ENCODE measurements at regions not wholly inside any gene's neighbourhood (a gene's known extent, or its start where the extent isn't known, plus 50 kb on each side); places are given as distances from the start of the nearest gene placed in this dataset.

DNA sequence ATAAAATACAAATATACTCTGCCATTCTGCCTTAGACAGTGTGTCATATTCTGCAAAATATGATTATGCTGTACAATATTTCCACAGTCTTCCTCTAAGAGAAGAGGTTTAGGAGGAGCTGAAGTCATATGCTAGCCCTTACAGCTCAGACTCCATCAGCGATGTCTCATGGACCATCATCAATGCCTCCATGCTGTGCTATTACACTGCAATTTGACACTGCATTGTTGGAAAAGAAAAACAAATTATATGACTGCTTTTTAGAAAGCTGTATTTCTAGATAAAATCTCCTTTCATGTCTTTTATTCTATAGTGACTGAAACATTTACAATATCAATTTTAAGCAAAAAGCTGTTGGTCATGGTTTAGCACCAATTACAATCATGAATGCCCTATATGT is 1089.4 kb upstream of the MIR17HG start (continued):
- TF ChIP-seq, protein P1, sequence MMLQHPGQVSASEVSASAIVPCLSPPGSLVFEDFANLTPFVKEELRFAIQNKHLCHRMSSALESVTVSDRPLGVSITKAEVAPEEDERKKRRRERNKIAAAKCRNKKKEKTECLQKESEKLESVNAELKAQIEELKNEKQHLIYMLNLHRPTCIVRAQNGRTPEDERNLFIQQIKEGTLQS (IDR thresholded peaks at IDR 0.05): no peak

DNA sequence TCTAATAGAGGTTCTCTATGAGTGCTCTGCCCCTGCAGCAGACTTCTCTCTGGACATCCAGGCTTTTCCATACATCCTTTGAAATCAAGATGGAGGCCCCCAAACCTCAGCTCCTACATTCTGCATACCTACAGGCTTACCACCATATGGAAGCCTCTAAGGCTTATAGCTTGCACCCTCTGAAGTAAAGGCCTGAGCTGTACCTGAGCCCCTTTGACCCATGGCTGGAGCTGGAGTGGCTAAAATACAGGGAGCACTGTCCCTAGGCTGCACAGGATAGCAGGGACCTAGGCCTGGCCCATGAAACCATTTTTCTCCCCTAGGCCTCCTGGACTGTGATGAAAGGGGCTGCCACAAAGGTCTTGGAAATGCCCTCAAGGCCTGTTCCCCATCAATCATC is 1086.1 kb upstream of the MIR17HG start:
- H3K4me3 ChIP-seq (ENCODE audit: low read depth in 1 of 3, low read length in 3 of 3): no peak overlapping the region
- TF ChIP-seq, protein P2, sequence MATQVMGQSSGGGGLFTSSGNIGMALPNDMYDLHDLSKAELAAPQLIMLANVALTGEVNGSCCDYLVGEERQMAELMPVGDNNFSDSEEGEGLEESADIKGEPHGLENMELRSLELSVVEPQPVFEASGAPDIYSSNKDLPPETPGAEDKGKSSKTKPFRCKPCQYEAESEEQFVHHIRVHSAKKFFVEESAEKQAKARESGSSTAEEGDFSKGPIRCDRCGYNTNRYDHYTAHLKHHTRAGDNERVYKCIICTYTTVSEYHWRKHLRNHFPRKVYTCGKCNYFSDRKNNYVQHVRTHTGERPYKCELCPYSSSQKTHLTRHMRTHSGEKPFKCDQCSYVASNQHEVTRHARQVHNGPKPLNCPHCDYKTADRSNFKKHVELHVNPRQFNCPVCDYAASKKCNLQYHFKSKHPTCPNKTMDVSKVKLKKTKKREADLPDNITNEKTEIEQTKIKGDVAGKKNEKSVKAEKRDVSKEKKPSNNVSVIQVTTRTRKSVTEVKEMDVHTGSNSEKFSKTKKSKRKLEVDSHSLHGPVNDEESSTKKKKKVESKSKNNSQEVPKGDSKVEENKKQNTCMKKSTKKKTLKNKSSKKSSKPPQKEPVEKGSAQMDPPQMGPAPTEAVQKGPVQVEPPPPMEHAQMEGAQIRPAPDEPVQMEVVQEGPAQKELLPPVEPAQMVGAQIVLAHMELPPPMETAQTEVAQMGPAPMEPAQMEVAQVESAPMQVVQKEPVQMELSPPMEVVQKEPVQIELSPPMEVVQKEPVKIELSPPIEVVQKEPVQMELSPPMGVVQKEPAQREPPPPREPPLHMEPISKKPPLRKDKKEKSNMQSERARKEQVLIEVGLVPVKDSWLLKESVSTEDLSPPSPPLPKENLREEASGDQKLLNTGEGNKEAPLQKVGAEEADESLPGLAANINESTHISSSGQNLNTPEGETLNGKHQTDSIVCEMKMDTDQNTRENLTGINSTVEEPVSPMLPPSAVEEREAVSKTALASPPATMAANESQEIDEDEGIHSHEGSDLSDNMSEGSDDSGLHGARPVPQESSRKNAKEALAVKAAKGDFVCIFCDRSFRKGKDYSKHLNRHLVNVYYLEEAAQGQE (IDR thresholded peaks at IDR 0.05): no peak
- TF ChIP-seq, protein P3, sequence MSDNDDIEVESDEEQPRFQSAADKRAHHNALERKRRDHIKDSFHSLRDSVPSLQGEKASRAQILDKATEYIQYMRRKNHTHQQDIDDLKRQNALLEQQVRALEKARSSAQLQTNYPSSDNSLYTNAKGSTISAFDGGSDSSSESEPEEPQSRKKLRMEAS (IDR thresholded peaks at IDR 0.05): no peak
- no peak for TF ChIP-seq RXRA (IDR thresholded peaks at IDR 0.05)
- no peak for TF ChIP-seq RAD21 (IDR thresholded peaks at IDR 0.05)
- no peak for TF ChIP-seq JUND (IDR thresholded peaks at IDR 0.05)
- TF ChIP-seq HNF4G (IDR thresholded peaks at IDR 0.05): no peak
- TF ChIP-seq FOXA1 (IDR thresholded peaks at IDR 0.05): no peak
- no peak for TF ChIP-seq HNF4A (conservative IDR thresholded peaks at IDR 0.05)
- TF ChIP-seq NR2F2 (IDR thresholded peaks at IDR 0.05): no peak
- TF ChIP-seq, protein P4, sequence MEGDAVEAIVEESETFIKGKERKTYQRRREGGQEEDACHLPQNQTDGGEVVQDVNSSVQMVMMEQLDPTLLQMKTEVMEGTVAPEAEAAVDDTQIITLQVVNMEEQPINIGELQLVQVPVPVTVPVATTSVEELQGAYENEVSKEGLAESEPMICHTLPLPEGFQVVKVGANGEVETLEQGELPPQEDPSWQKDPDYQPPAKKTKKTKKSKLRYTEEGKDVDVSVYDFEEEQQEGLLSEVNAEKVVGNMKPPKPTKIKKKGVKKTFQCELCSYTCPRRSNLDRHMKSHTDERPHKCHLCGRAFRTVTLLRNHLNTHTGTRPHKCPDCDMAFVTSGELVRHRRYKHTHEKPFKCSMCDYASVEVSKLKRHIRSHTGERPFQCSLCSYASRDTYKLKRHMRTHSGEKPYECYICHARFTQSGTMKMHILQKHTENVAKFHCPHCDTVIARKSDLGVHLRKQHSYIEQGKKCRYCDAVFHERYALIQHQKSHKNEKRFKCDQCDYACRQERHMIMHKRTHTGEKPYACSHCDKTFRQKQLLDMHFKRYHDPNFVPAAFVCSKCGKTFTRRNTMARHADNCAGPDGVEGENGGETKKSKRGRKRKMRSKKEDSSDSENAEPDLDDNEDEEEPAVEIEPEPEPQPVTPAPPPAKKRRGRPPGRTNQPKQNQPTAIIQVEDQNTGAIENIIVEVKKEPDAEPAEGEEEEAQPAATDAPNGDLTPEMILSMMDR (IDR thresholded peaks at IDR 0.05; ENCODE audit: low read depth, low read length, missing input control): no peak
- no peak for TF ChIP-seq EGR1 (IDR thresholded peaks at IDR 0.05; ENCODE audit: low read depth in 2 of 2)
- no peak for TF ChIP-seq TAF1 (conservative IDR thresholded peaks at IDR 0.05)
- TF ChIP-seq YY1 (IDR thresholded peaks at IDR 0.05): no peak
- TF ChIP-seq FOXA2 (IDR thresholded peaks at IDR 0.05): no peak
- TF ChIP-seq, protein P1 (IDR thresholded peaks at IDR 0.05): no peak
- TF ChIP-seq GABPA (IDR thresholded peaks at IDR 0.05 in 1 of 2, conservative IDR thresholded peaks at IDR 0.05 in 1 of 2): no peak
- H3K4me1 ChIP-seq (ENCODE audit: control insufficient read depth in 4 of 4, insufficient read depth in 4 of 4, low read length in 3 of 4): no peaks in the 10 kb centered on the region
- no peaks in the 10 kb centered on the region for H3K9me3 ChIP-seq (ENCODE audit: control insufficient read depth in 4 of 4, low read length in 3 of 4)
- no peak overlapping the region for H3K9ac ChIP-seq (ENCODE audit: low read depth in 1 of 2, low read length in 2 of 2)
- H3K27ac ChIP-seq (ENCODE audit: low read depth in 1 of 2, low read length in 2 of 2): no peak overlapping the region
- H3K27me3 ChIP-seq (ENCODE audit: control insufficient read depth in 4 of 4, insufficient read depth in 4 of 4, low read length in 3 of 4): no peaks in the 10 kb centered on the region
- no peak for DNase-seq (ENCODE audit: low spot score)
- no peaks in the 10 kb centered on the region for H3K36me3 ChIP-seq (ENCODE audit: control insufficient read depth in 4 of 4, insufficient read depth in 3 of 4, low read depth in 1 of 4, low read length in 3 of 4)

DNA sequence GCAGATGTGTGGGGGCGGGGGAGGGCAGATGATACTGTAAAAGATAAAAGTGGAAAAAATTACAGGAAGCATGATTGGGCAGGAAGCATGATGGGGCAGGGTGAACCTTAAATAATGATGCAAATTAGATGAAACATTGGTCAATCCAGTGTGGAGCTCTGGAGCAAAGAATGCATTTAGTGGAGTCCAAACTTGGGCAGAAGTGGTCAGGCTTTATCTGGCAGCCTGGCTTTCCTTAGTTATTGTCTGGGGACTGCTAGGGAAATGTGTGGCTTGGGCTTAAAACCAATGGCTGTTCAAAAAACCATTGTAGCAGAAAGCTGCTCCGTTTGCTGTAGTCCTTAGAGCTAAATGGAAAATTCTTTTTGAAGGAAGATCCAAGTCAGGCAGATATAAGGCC is 1077.3 kb upstream of the MIR17HG start:
- Histone ChIP-seq H3K36me3 (ENCODE audit: control insufficient read depth in 4 of 4, insufficient read depth in 3 of 4, low read depth in 1 of 4, low read length in 3 of 4) (no peaks in the 10 kb centered on the region), H3K9ac (ENCODE audit: low read depth in 1 of 2, low read length in 2 of 2) (no peak overlapping the region), H3K4me1 (ENCODE audit: control insufficient read depth in 4 of 4, insufficient read depth in 4 of 4, low read length in 3 of 4) (no peaks in the 10 kb centered on the region), H3K27me3 (ENCODE audit: control insufficient read depth in 4 of 4, insufficient read depth in 4 of 4, low read length in 3 of 4) (peaks cover 0 to 4% (median 0%) of the 10 kb centered on the region in 4 donors), H3K4me3 (ENCODE audit: low read depth in 1 of 3, low read length in 3 of 3) (no peak overlapping the region), H3K27ac (ENCODE audit: low read depth in 1 of 2, low read length in 2 of 2) (no peak overlapping the region), H3K9me3 (ENCODE audit: control insufficient read depth in 4 of 4, low read length in 3 of 4) (no peaks in the 10 kb centered on the region)
- 77% methylated on average over 2 of the region's 2 CpGs for WGBS
- no peak for DNase-seq (ENCODE audit: low spot score)
- TF ChIP-seq, protein P4 (IDR thresholded peaks at IDR 0.05; ENCODE audit: low read depth, low read length, missing input control): no peak
- TF ChIP-seq RAD21 (IDR thresholded peaks at IDR 0.05) (no peak), TAF1 (conservative IDR thresholded peaks at IDR 0.05) (no peak), HNF4G (IDR thresholded peaks at IDR 0.05) (no peak), FOXA1 (IDR thresholded peaks at IDR 0.05) (no peak), YY1 (IDR thresholded peaks at IDR 0.05) (no peak), FOXA2 (IDR thresholded peaks at IDR 0.05) (no peak), GABPA (IDR thresholded peaks at IDR 0.05 in 1 of 2, conservative IDR thresholded peaks at IDR 0.05 in 1 of 2) (no peak), HNF4A (conservative IDR thresholded peaks at IDR 0.05) (no peak), RXRA (IDR thresholded peaks at IDR 0.05) (no peak)
- TF ChIP-seq, protein P3 (IDR thresholded peaks at IDR 0.05): no peak
- TF ChIP-seq, protein P5, sequence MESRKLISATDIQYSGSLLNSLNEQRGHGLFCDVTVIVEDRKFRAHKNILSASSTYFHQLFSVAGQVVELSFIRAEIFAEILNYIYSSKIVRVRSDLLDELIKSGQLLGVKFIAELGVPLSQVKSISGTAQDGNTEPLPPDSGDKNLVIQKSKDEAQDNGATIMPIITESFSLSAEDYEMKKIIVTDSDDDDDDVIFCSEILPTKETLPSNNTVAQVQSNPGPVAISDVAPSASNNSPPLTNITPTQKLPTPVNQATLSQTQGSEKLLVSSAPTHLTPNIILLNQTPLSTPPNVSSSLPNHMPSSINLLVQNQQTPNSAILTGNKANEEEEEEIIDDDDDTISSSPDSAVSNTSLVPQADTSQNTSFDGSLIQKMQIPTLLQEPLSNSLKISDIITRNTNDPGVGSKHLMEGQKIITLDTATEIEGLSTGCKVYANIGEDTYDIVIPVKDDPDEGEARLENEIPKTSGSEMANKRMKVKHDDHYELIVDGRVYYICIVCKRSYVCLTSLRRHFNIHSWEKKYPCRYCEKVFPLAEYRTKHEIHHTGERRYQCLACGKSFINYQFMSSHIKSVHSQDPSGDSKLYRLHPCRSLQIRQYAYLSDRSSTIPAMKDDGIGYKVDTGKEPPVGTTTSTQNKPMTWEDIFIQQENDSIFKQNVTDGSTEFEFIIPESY (IDR thresholded peaks at IDR 0.05): no peak
- TF ChIP-seq, protein P1 (IDR thresholded peaks at IDR 0.05): no peak

Measured in liver (tissue), 8 donors.